ENCODE measurements at regions not wholly inside any gene's neighbourhood (a gene's known extent, or its start where the extent isn't known, plus 50 kb on each side); places are given as distances from the start of the nearest gene placed in this dataset.

DNA sequence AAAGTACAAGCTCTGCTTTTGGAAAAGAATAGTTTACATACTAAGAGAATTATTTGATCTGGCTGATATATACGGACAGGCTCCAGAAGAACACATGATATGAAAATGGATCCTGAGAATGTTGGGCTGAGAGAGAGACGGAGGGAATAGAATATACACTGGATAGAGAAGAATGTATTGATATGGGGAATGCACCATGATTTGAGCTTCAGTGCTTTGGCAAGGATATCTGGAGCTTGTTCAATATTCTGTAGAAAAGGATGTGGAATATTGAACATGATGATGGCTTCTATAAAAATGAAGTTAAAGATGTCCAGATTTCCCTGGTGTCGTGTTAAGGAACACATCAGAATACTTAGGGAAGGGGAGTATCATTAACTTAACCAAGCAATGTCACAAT lies 280.5 kb upstream of the VLDLR start:
- no peaks in the 10 kb centered on the region for H3K79me2 ChIP-seq (ENCODE audit: control insufficient read depth, insufficient read depth, low read length)
- H3K9ac ChIP-seq (ENCODE audit: control insufficient read depth, insufficient read depth, low read length) = no peak overlapping the region
- ChIA-PET CTCF (interaction anchor here (1.2 to 2.0 kb wide), 2 partner anchors 9 to 209 kb away, joined by 3 to 4 read pairs; no protein-coding TSS in a partner anchor), SMC1A (ENCODE audit: uncharacterized antibody, unreplicated experiment) (no interaction called here), POLR2A (no interaction called here), RAD21 (ENCODE audit: unreplicated experiment) (no interaction called here)
- DNase-seq (ENCODE audit: low read depth, low spot score) = no peak
- H3K36me3 ChIP-seq (ENCODE audit: control insufficient read depth in 2 of 2, insufficient read depth in 2 of 2, low read length in 1 of 2) = no peaks in the 10 kb centered on the region
- in situ Hi-C loops (cut with MboI) (no loop called here), intact Hi-C loops (cut with micrococcal nuclease; ENCODE audit: unreplicated experiment) (no loop called here)
- BruUV-seq (replicated peaks) = no TSS peak
- no peak overlapping the region for H3K27ac ChIP-seq (ENCODE audit: control insufficient read depth, insufficient read depth)
- FAIRE-seq = no peak
- H3K4me3 ChIP-seq = no peak overlapping the region
- TF ChIP-seq IKZF1 (conservative IDR thresholded peaks at IDR 0.05) (no peak), SMARCA5 (IDR thresholded peaks at IDR 0.05) (no peak), POLR2AphosphoS5 (IDR thresholded peaks at IDR 0.05; ENCODE audit: low read length) (no peak), KLF5 (IDR thresholded peaks at IDR 0.05; ENCODE audit: partially characterized antibody) (no peak), POU2F2 (IDR thresholded peaks at IDR 0.05; ENCODE audit: borderline replicate concordance, low read depth, low read length) (no peak), ETV6 (conservative IDR thresholded peaks at IDR 0.05 in 1 of 2, IDR thresholded peaks at IDR 0.05 in 1 of 2; ENCODE audit: borderline replicate concordance in 1 of 2, low read depth in 1 of 2) (no peak), NR2C2 (IDR thresholded peaks at IDR 0.05; ENCODE audit: borderline replicate concordance, control insufficient read depth, insufficient read length, low read depth) (no peak)
- no peak for ATAC-seq
- H3K4me1 ChIP-seq (ENCODE audit: control insufficient read depth, insufficient read depth, low read length) = no peaks in the 10 kb centered on the region
- no peaks in the 10 kb centered on the region for H3K27me3 ChIP-seq (replicated peaks in 1 of 2; ENCODE audit: control insufficient read depth in 2 of 2, insufficient read depth in 2 of 2, low read length in 1 of 2)
- no peaks in the 10 kb centered on the region; the same call in 2 of the 3 replicates for H3K9me3 ChIP-seq (replicated peaks; ENCODE audit: control insufficient read depth, insufficient read depth, low read length)
- no peak overlapping the region for H2AFZ ChIP-seq (ENCODE audit: control insufficient read depth, low read depth, low read length)
- H4K20me1 ChIP-seq (ENCODE audit: control insufficient read depth, insufficient read depth) = no peaks in the 10 kb centered on the region
- H3K4me2 ChIP-seq (ENCODE audit: control insufficient read depth, insufficient read depth) = no peak overlapping the region
- 11% methylated on average over 3 of the region's 3 CpGs for WGBS (ENCODE audit: insufficient coverage, insufficient replicate concordance, low lambda C conversion rate, missing lambda C conversion rate)

DNA sequence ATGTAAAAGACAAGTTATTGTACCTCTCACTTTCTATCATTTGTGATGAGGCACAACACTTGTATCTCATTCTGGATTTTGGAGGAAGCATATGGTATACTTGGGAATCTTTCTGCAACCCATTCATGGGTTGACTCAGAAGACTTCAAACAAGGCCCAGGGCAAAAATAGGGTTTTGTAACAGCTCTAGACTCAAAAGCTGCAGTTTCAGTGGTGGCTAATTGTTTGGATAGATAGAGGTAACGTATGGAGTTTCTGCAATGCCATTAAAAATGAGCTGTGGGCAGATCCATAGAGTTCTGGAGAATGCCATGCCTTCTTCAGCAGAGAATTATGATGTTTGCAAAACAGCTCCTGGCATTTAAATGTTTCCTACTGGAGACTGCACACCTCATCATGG lies 279.6 kb upstream of the VLDLR start:
- Histone ChIP-seq H3K4me2 (ENCODE audit: control insufficient read depth, insufficient read depth) (no peak overlapping the region), H3K36me3 (ENCODE audit: control insufficient read depth in 2 of 2, insufficient read depth in 2 of 2, low read length in 1 of 2) (no peaks in the 10 kb centered on the region), H4K20me1 (ENCODE audit: control insufficient read depth, insufficient read depth) (no peaks in the 10 kb centered on the region), H3K27ac (ENCODE audit: control insufficient read depth, insufficient read depth) (no peak overlapping the region), H3K4me3 (no peak overlapping the region), H3K9me3 (replicated peaks; ENCODE audit: control insufficient read depth, insufficient read depth, low read length) (no peaks in the 10 kb centered on the region; the same call in 2 of the 3 replicates), H3K4me1 (ENCODE audit: control insufficient read depth, insufficient read depth, low read length) (no peaks in the 10 kb centered on the region), H3K9ac (ENCODE audit: control insufficient read depth, insufficient read depth, low read length) (no peak overlapping the region), H2AFZ (ENCODE audit: control insufficient read depth, low read depth, low read length) (no peak overlapping the region), H3K79me2 (ENCODE audit: control insufficient read depth, insufficient read depth, low read length) (no peaks in the 10 kb centered on the region), H3K27me3 (replicated peaks in 1 of 2; ENCODE audit: control insufficient read depth in 2 of 2, insufficient read depth in 2 of 2, low read length in 1 of 2) (no peaks in the 10 kb centered on the region)
- intact Hi-C loops (cut with micrococcal nuclease; ENCODE audit: unreplicated experiment) (no loop called here), in situ Hi-C loops (cut with MboI) (no loop called here)
- no TSS peak for BruUV-seq (replicated peaks)
- ChIA-PET RAD21 (ENCODE audit: unreplicated experiment) (no interaction called here), CTCF (interaction anchor here (1.1 to 2.0 kb wide), 2 partner anchors 10 to 386 kb away, joined by 3 to 4 read pairs; no protein-coding TSS in a partner anchor), SMC1A (ENCODE audit: uncharacterized antibody, unreplicated experiment) (interaction anchor here (1.6 kb wide), 1 partner anchor 386 kb away, joined by 4 read pairs; no protein-coding TSS in a partner anchor), POLR2A (no interaction called here)
- 0% methylated on average over 1 of the region's 1 CpG for WGBS (ENCODE audit: insufficient coverage, insufficient replicate concordance, low lambda C conversion rate, missing lambda C conversion rate)
- ATAC-seq (no peak), DNase-seq (ENCODE audit: low read depth, low spot score) (no peak), FAIRE-seq (no peak)
- no peak for TF ChIP-seq RAD51 (IDR thresholded peaks at IDR 0.05)
- no peak for TF ChIP-seq ZBED1 (IDR thresholded peaks at IDR 0.05; ENCODE audit: borderline replicate concordance)
- no peak for TF ChIP-seq IKZF1 (conservative IDR thresholded peaks at IDR 0.05)
- no peak for TF ChIP-seq ZNF274 (IDR thresholded peaks at IDR 0.05; ENCODE audit: insufficient read depth, insufficient read length)
